Ishikawa (cell line): ENCODE measurements at regions not wholly inside any gene's neighbourhood (a gene's known extent, or its start where the extent isn't known, plus 50 kb on each side); places are given as distances from the start of the nearest gene placed in this dataset.

ENCODE experiments used
- CEBPB ChIP-seq: IDR thresholded peaks from 2 replicates; pipeline ENCODE4 v1.6.1; 2012
- EP300 ChIP-seq: IDR thresholded peaks from 2 replicates; pipeline ENCODE4 v1.6.1; 2012; ENCODE audit warnings: borderline replicate concordance
- MAX ChIP-seq: IDR thresholded peaks from 2 replicates; pipeline ENCODE4 v1.6.1; 2012
- REST ChIP-seq: IDR thresholded peaks from 2 replicates; pipeline ENCODE4 v1.6.1; 2012; ENCODE audit warnings: low read depth, mild to moderate bottlenecking
- TEAD4 ChIP-seq: IDR thresholded peaks from 2 replicates; pipeline ENCODE4 v1.6.1; 2012

- TF ChIP-seq EP300 (no peak), CEBPB (no peak), REST (no peak), TEAD4 (no peak), MAX (no peak)
Measured at GRCh38 chr13:52319876-52320275, 86.1 kb downstream of the THSD1 start.
